K562 (cell line): ENCODE measurements at regions not wholly inside any gene's neighbourhood (a gene's known extent, or its start where the extent isn't known, plus 50 kb on each side); places are given as distances from the start of the nearest gene placed in this dataset.
A peak's percentile ranks its signal among the peaks of the same experiment; 100 is the strongest.

ENCODE experiments used
- ADNP ChIP-seq: fragments of 200-800 bp; sonication (Bioruptor generic); IDR thresholded peaks from 2 replicates; pipeline ENCODE4 v1.6.1; 2016; ENCODE audit warnings: missing genetic modification characterization, missing compliant biosample characterization
- CREBBP ChIP-seq: IDR thresholded peaks from one replicate; pipeline ENCODE4 v1.6.1; 2012; ENCODE audit warnings: low read depth, mild to moderate bottlenecking, control low read depth, inconsistent platforms, low read length
- EZH2 ChIP-seq: IDR thresholded peaks from 2 replicates; pipeline ENCODE4 v1.6.1; 2012; ENCODE audit warnings: low read depth, mild to moderate bottlenecking, inconsistent platforms, low read length, borderline replicate concordance
- GABPA ChIP-seq: fragments of 200-800 bp; sonication (Bioruptor generic); conservative IDR thresholded peaks from 2 replicates; pipeline ENCODE4 v1.6.1; 2016; ENCODE audit warnings: low read depth, missing genetic modification characterization, missing compliant biosample characterization
- NCOA2 ChIP-seq, 2 experiments: fragments of 450-650 bp; IDR thresholded peaks; 2 replicates each; pipeline ENCODE4 v1.6.1; 2018; ENCODE audit warnings: mild to moderate bottlenecking in 2 of 2, moderate library complexity in 1 of 2; ENCODE audit not compliant: partially characterized antibody in 2 of 2
- NCOA6 ChIP-seq: fragments of 450-650 bp; IDR thresholded peaks from 2 replicates; pipeline ENCODE4 v1.6.1; 2017; ENCODE audit warnings: mild to moderate bottlenecking
- SOX6 ChIP-seq: fragments of 450-650 bp; IDR thresholded peaks from 2 replicates; pipeline ENCODE4 v1.6.1; 2014; ENCODE audit warnings: mild to moderate bottlenecking
- ZC3H11A ChIP-seq: IDR thresholded peaks from 2 replicates; pipeline ENCODE4 v1.6.1; 2012; ENCODE audit warnings: low read depth, low read length, improper control_type of control experiment
- ZNF766 ChIP-seq: fragments of 200-800 bp; sonication (Bioruptor generic); conservative IDR thresholded peaks from 2 replicates; pipeline ENCODE4 v1.6.1; 2016; ENCODE audit warnings: missing genetic modification characterization, missing compliant biosample characterization
- ZSCAN32 ChIP-seq: fragments of 450-650 bp; formaldehyde crosslinking; IDR thresholded peaks from 2 replicates; pipeline ENCODE4 v1.4.0; 2020; ENCODE audit warnings: mild to moderate bottlenecking, moderate library complexity
- TF ChIP-seq, protein P1 (sequence below): sonication (generic); formaldehyde crosslinking; IDR thresholded peaks from 2 replicates; pipeline ENCODE4 v1.9.0; 2022; ENCODE audit warnings: mild to moderate bottlenecking, missing genetic modification reagents
- TF ChIP-seq, protein P2 (sequence below): sonication (generic); formaldehyde crosslinking; IDR thresholded peaks from 2 replicates; pipeline ENCODE4 v1.8.1; 2023; ENCODE audit warnings: mild to moderate bottlenecking, missing genetic modification reagents
- TF ChIP-seq, protein P3 (sequence below): fragments of 150-350 bp; IDR thresholded peaks from 2 replicates; pipeline ENCODE4 v1.6.1; 2014; ENCODE audit warnings: low read depth, mild to moderate bottlenecking, low read length, borderline replicate concordance
- TF ChIP-seq, protein P4 (sequence below), 2 experiments: IDR thresholded peaks; 2 replicates each; pipeline ENCODE4 v1.6.1; 2012; ENCODE audit warnings: improper control_type of control experiment in 2 of 2, low read depth in 2 of 2, low read length in 2 of 2, borderline replicate concordance in 1 of 2
- TF ChIP-seq, protein P5 (sequence below): IDR thresholded peaks from 3 replicates; pipeline ENCODE4 v1.6.1; 2011; ENCODE audit warnings: borderline replicate concordance, mild to moderate bottlenecking, moderate library complexity; ENCODE audit not compliant: insufficient read length; ENCODE audit errors: extremely low read depth

DNA sequence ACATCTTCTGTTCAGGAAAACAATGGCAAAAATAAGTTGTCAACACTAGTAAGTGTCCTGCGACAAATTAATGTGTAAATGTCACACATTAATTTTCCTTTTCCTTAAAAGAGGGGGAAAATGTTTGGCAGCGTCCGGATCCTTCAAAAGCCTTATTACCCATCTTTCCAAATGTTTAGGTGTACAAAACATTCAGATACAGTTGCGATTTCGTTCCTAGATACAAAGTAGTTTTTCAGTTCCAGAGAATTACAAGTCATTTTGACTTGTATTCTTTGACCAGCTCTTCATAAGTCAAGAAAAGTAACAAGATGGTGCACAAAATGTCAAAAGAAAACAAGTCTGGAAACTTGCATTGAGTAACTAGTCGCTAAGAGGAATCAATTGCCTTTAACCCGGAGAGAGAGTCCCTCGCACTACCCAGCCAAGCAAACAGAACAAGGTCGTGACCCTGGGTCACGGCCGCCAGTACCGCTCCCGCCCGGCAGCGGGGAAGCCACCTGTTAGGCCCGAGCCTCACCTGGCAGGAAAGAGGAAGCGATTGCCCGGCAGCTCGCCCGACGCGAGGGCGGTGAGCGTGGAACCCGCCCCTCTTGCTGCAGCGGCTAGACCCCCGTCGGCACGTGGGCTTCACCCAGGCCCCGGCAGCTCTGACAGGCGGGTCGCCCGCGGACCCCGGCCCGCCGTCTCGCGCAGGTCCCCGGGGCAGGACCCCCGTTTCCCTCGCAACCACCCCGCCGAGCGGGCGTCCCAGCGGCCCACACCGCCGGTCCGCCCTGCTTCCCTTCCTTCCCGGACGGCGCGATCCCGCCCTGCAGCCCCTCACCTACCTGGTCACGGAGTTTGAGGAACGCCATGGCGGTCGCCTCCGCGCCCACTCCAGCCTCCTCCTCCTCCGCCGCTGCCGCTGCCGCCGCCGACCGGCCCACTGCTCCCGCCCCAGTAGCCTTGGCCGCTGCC lies 61.0 kb upstream of the ANKRD28 start (continued):
- no peak for TF ChIP-seq ZC3H11A
- TF ChIP-seq, protein P1, sequence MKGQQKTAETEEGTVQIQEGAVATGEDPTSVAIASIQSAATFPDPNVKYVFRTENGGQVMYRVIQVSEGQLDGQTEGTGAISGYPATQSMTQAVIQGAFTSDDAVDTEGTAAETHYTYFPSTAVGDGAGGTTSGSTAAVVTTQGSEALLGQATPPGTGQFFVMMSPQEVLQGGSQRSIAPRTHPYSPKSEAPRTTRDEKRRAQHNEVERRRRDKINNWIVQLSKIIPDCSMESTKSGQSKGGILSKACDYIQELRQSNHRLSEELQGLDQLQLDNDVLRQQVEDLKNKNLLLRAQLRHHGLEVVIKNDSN (CRISPR knock-in tag) = peak; percentile 58; the same call in 1 of the 2 replicates
- 0 out of 2 replicates have a peak, but pooled peaks have one; percentile 51 for TF ChIP-seq ZNF766 (CRISPR knock-in tag)
- TF ChIP-seq ZSCAN32 (CRISPR knock-in tag) = no peak
- no peak for TF ChIP-seq ADNP (tag)
- 0 out of 2 replicates have a peak, but pooled peaks have one; percentile 16 for TF ChIP-seq SOX6
- TF ChIP-seq, protein P2, sequence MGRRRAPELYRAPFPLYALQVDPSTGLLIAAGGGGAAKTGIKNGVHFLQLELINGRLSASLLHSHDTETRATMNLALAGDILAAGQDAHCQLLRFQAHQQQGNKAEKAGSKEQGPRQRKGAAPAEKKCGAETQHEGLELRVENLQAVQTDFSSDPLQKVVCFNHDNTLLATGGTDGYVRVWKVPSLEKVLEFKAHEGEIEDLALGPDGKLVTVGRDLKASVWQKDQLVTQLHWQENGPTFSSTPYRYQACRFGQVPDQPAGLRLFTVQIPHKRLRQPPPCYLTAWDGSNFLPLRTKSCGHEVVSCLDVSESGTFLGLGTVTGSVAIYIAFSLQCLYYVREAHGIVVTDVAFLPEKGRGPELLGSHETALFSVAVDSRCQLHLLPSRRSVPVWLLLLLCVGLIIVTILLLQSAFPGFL = no peak
- TF ChIP-seq NCOA2 (IDR thresholded peaks at IDR 0.05; ENCODE audit: partially characterized antibody in 2 of 2) = no peak
- TF ChIP-seq, protein P3, sequence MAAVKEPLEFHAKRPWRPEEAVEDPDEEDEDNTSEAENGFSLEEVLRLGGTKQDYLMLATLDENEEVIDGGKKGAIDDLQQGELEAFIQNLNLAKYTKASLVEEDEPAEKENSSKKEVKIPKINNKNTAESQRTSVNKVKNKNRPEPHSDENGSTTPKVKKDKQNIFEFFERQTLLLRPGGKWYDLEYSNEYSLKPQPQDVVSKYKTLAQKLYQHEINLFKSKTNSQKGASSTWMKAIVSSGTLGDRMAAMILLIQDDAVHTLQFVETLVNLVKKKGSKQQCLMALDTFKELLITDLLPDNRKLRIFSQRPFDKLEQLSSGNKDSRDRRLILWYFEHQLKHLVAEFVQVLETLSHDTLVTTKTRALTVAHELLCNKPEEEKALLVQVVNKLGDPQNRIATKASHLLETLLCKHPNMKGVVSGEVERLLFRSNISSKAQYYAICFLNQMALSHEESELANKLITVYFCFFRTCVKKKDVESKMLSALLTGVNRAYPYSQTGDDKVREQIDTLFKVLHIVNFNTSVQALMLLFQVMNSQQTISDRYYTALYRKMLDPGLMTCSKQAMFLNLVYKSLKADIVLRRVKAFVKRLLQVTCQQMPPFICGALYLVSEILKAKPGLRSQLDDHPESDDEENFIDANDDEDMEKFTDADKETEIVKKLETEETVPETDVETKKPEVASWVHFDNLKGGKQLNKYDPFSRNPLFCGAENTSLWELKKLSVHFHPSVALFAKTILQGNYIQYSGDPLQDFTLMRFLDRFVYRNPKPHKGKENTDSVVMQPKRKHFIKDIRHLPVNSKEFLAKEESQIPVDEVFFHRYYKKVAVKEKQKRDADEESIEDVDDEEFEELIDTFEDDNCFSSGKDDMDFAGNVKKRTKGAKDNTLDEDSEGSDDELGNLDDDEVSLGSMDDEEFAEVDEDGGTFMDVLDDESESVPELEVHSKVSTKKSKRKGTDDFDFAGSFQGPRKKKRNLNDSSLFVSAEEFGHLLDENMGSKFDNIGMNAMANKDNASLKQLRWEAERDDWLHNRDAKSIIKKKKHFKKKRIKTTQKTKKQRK = no peak
- TF ChIP-seq, protein P4, sequence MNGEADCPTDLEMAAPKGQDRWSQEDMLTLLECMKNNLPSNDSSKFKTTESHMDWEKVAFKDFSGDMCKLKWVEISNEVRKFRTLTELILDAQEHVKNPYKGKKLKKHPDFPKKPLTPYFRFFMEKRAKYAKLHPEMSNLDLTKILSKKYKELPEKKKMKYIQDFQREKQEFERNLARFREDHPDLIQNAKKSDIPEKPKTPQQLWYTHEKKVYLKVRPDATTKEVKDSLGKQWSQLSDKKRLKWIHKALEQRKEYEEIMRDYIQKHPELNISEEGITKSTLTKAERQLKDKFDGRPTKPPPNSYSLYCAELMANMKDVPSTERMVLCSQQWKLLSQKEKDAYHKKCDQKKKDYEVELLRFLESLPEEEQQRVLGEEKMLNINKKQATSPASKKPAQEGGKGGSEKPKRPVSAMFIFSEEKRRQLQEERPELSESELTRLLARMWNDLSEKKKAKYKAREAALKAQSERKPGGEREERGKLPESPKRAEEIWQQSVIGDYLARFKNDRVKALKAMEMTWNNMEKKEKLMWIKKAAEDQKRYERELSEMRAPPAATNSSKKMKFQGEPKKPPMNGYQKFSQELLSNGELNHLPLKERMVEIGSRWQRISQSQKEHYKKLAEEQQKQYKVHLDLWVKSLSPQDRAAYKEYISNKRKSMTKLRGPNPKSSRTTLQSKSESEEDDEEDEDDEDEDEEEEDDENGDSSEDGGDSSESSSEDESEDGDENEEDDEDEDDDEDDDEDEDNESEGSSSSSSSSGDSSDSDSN (IDR thresholded peaks at IDR 0.05; ENCODE audit: borderline replicate concordance in 1 of 2, low read depth in 2 of 2, low read length in 2 of 2) = 0 out of 4 replicates have a peak, but pooled peaks of 1 of the 2 experiments have one; percentile 14
- no peak for TF ChIP-seq EZH2
- no peak for TF ChIP-seq CREBBP
- TF ChIP-seq, protein P5, sequence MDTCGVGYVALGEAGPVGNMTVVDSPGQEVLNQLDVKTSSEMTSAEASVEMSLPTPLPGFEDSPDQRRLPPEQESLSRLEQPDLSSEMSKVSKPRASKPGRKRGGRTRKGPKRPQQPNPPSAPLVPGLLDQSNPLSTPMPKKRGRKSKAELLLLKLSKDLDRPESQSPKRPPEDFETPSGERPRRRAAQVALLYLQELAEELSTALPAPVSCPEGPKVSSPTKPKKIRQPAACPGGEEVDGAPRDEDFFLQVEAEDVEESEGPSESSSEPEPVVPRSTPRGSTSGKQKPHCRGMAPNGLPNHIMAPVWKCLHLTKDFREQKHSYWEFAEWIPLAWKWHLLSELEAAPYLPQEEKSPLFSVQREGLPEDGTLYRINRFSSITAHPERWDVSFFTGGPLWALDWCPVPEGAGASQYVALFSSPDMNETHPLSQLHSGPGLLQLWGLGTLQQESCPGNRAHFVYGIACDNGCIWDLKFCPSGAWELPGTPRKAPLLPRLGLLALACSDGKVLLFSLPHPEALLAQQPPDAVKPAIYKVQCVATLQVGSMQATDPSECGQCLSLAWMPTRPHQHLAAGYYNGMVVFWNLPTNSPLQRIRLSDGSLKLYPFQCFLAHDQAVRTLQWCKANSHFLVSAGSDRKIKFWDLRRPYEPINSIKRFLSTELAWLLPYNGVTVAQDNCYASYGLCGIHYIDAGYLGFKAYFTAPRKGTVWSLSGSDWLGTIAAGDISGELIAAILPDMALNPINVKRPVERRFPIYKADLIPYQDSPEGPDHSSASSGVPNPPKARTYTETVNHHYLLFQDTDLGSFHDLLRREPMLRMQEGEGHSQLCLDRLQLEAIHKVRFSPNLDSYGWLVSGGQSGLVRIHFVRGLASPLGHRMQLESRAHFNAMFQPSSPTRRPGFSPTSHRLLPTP = no peak
- TF ChIP-seq NCOA6 = no peak
- peak; percentile 43; the same call in 1 of the 2 replicates for TF ChIP-seq GABPA (tag)
